ENCODE measurements at regions not wholly inside any gene's neighbourhood (a gene's known extent, or its start where the extent isn't known, plus 50 kb on each side); places are given as distances from the start of the nearest gene placed in this dataset.

GRCh38 chr6:14315353-14315752, 197.8 kb downstream of the CD83 start:
- TF ChIP-seq POLR2AphosphoS5 (IDR thresholded peaks at IDR 0.05; ENCODE audit: low read depth, low read length) (no peak), REST (IDR thresholded peaks at IDR 0.05; ENCODE audit: low read depth) (no peak), SIN3A (IDR thresholded peaks at IDR 0.05; ENCODE audit: low read depth) (no peak), ELF1 (IDR thresholded peaks at IDR 0.05; ENCODE audit: borderline replicate concordance, low read depth) (no peak), ZBTB33 (IDR thresholded peaks at IDR 0.05; ENCODE audit: extremely low read depth, insufficient replicate concordance, low read length) (no peak), SRF (IDR thresholded peaks at IDR 0.05; ENCODE audit: low read depth) (no peak), EGR1 (IDR thresholded peaks at IDR 0.05; ENCODE audit: low read depth) (no peak), EZH2phosphoT487 (IDR thresholded peaks at IDR 0.05; ENCODE audit: borderline replicate concordance) (no peak), CBX3 (IDR thresholded peaks at IDR 0.05; ENCODE audit: low read depth) (no peak), TCF7L2 (IDR thresholded peaks at IDR 0.05; ENCODE audit: borderline replicate concordance, extremely low read depth, insufficient read depth, insufficient read length) (no peak), YY1 (IDR thresholded peaks at IDR 0.05; ENCODE audit: extremely low read depth, insufficient replicate concordance, low read depth, low read length) (no peak), ZNF274 (IDR thresholded peaks at IDR 0.05; ENCODE audit: low read depth, low read length) (no peak), EZH2 (IDR thresholded peaks at IDR 0.05) (no peak)
- TF ChIP-seq, protein P1, sequence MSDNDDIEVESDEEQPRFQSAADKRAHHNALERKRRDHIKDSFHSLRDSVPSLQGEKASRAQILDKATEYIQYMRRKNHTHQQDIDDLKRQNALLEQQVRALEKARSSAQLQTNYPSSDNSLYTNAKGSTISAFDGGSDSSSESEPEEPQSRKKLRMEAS (IDR thresholded peaks at IDR 0.05): no peak
- POLR2A ChIA-PET: no interaction called here
- Histone ChIP-seq H4K20me1 (ENCODE audit: insufficient read depth) (no peaks in the 10 kb centered on the region), H3K27me3 (ENCODE audit: insufficient read depth, low read length) (no peaks in the 10 kb centered on the region), H3K79me2 (ENCODE audit: insufficient read depth, low read length) (no peaks in the 10 kb centered on the region), H3K27ac (ENCODE audit: low read depth, low read length) (no peak overlapping the region), H3K36me3 (ENCODE audit: control insufficient read depth in 1 of 2, insufficient read depth in 2 of 2, low read length in 2 of 2) (no peaks in the 10 kb centered on the region), H3K4me1 (ENCODE audit: control insufficient read depth in 1 of 2, insufficient read depth in 2 of 2, low read length in 2 of 2) (no peaks in the 10 kb centered on the region), H3K4me3 (replicated peaks in 1 of 2; ENCODE audit: low read depth in 1 of 2, low read length in 2 of 2) (no peak overlapping the region), H3K4me2 (ENCODE audit: low read length) (no peak overlapping the region), H3K9ac (ENCODE audit: low read length) (no peak overlapping the region), H2AFZ (ENCODE audit: low read depth, low read length, poor library complexity, severe bottlenecking) (no peak overlapping the region), H3K9me3 (ENCODE audit: control insufficient read depth in 1 of 2, insufficient read depth in 1 of 2, low read depth in 1 of 2, low read length in 2 of 2) (no peaks in the 10 kb centered on the region), H3K9me2 (ENCODE audit: insufficient read depth) (no peaks in the 10 kb centered on the region)
- DNase-seq (ENCODE audit: low read depth, low spot score): no peak
- ATAC-seq: no peak
- no TSS peak for BruUV-seq (replicated peaks)
- intact Hi-C loops (cut with micrococcal nuclease): no loop called here
- CTCF ChIA-PET: no interaction called here
- RAD21 ChIA-PET (ENCODE audit: low non-redundant PET in 1 of 2, low total read pairs in 2 of 2, uncharacterized antibody in 2 of 2, unreplicated experiment in 2 of 2): no interaction called here

Measured in HCT116 (cell line).